ENCODE measurements at regions not wholly inside any gene's neighbourhood (a gene's known extent, or its start where the extent isn't known, plus 50 kb on each side); places are given as distances from the start of the nearest gene placed in this dataset.

- Histone ChIP-seq H3K4me3 (ENCODE audit: low read depth in 1 of 3, low read length in 3 of 3) (no peak overlapping the region), H3K36me3 (ENCODE audit: control insufficient read depth in 4 of 4, insufficient read depth in 3 of 4, low read depth in 1 of 4, low read length in 3 of 4) (no peaks in the 10 kb centered on the region), H3K9ac (ENCODE audit: low read depth in 1 of 2, low read length in 2 of 2) (no peak overlapping the region), H3K9me3 (ENCODE audit: control insufficient read depth in 4 of 4, low read length in 3 of 4) (no peaks in the 10 kb centered on the region), H3K27me3 (ENCODE audit: control insufficient read depth in 4 of 4, insufficient read depth in 4 of 4, low read length in 3 of 4) (peaks cover 0 to 2% (median 0%) of the 10 kb centered on the region in 4 donors), H3K4me1 (ENCODE audit: control insufficient read depth in 4 of 4, insufficient read depth in 4 of 4, low read length in 3 of 4) (no peaks in the 10 kb centered on the region), H3K27ac (ENCODE audit: low read depth in 1 of 2, low read length in 2 of 2) (no peak overlapping the region)
- WGBS = 0% methylated on average over 1 of the region's 1 CpG
- DNase-seq (ENCODE audit: low spot score) = no peak
- TF ChIP-seq RXRA (IDR thresholded peaks at IDR 0.05) = no peak
- TF ChIP-seq, protein P1, sequence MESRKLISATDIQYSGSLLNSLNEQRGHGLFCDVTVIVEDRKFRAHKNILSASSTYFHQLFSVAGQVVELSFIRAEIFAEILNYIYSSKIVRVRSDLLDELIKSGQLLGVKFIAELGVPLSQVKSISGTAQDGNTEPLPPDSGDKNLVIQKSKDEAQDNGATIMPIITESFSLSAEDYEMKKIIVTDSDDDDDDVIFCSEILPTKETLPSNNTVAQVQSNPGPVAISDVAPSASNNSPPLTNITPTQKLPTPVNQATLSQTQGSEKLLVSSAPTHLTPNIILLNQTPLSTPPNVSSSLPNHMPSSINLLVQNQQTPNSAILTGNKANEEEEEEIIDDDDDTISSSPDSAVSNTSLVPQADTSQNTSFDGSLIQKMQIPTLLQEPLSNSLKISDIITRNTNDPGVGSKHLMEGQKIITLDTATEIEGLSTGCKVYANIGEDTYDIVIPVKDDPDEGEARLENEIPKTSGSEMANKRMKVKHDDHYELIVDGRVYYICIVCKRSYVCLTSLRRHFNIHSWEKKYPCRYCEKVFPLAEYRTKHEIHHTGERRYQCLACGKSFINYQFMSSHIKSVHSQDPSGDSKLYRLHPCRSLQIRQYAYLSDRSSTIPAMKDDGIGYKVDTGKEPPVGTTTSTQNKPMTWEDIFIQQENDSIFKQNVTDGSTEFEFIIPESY (IDR thresholded peaks at IDR 0.05) = no peak
- no peak for TF ChIP-seq YY1 (IDR thresholded peaks at IDR 0.05)
- no peak for TF ChIP-seq FOXA1 (IDR thresholded peaks at IDR 0.05)
- no peak for TF ChIP-seq JUND (IDR thresholded peaks at IDR 0.05)
- no peak for TF ChIP-seq FOXA2 (IDR thresholded peaks at IDR 0.05)
- TF ChIP-seq, protein P2, sequence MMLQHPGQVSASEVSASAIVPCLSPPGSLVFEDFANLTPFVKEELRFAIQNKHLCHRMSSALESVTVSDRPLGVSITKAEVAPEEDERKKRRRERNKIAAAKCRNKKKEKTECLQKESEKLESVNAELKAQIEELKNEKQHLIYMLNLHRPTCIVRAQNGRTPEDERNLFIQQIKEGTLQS (IDR thresholded peaks at IDR 0.05) = no peak
- no peak for TF ChIP-seq HNF4G (IDR thresholded peaks at IDR 0.05)
- TF ChIP-seq, protein P3, sequence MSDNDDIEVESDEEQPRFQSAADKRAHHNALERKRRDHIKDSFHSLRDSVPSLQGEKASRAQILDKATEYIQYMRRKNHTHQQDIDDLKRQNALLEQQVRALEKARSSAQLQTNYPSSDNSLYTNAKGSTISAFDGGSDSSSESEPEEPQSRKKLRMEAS (IDR thresholded peaks at IDR 0.05) = no peak
- TF ChIP-seq NR2F2 (IDR thresholded peaks at IDR 0.05) = no peak
- no peak for TF ChIP-seq CTCF (IDR thresholded peaks at IDR 0.05; ENCODE audit: low read depth, low read length, missing input control)
- TF ChIP-seq HNF4A (conservative IDR thresholded peaks at IDR 0.05) = no peak
- TF ChIP-seq, protein P4, sequence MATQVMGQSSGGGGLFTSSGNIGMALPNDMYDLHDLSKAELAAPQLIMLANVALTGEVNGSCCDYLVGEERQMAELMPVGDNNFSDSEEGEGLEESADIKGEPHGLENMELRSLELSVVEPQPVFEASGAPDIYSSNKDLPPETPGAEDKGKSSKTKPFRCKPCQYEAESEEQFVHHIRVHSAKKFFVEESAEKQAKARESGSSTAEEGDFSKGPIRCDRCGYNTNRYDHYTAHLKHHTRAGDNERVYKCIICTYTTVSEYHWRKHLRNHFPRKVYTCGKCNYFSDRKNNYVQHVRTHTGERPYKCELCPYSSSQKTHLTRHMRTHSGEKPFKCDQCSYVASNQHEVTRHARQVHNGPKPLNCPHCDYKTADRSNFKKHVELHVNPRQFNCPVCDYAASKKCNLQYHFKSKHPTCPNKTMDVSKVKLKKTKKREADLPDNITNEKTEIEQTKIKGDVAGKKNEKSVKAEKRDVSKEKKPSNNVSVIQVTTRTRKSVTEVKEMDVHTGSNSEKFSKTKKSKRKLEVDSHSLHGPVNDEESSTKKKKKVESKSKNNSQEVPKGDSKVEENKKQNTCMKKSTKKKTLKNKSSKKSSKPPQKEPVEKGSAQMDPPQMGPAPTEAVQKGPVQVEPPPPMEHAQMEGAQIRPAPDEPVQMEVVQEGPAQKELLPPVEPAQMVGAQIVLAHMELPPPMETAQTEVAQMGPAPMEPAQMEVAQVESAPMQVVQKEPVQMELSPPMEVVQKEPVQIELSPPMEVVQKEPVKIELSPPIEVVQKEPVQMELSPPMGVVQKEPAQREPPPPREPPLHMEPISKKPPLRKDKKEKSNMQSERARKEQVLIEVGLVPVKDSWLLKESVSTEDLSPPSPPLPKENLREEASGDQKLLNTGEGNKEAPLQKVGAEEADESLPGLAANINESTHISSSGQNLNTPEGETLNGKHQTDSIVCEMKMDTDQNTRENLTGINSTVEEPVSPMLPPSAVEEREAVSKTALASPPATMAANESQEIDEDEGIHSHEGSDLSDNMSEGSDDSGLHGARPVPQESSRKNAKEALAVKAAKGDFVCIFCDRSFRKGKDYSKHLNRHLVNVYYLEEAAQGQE (IDR thresholded peaks at IDR 0.05) = no peak
- no peak for TF ChIP-seq EGR1 (IDR thresholded peaks at IDR 0.05; ENCODE audit: low read depth in 2 of 2)
- TF ChIP-seq SP1 (IDR thresholded peaks at IDR 0.05) = no peak
Observed at GRCh38 chrX:16022580-16023200, 100.7 kb upstream of the GRPR start.

- Histone ChIP-seq H3K9ac (ENCODE audit: low read depth in 1 of 2, low read length in 2 of 2) (no peak overlapping the region), H3K4me3 (ENCODE audit: low read depth in 1 of 3, low read length in 3 of 3) (no peak overlapping the region), H3K4me1 (ENCODE audit: control insufficient read depth in 4 of 4, insufficient read depth in 4 of 4, low read length in 3 of 4) (no peaks in the 10 kb centered on the region), H3K9me3 (ENCODE audit: control insufficient read depth in 4 of 4, low read length in 3 of 4) (no peaks in the 10 kb centered on the region), H3K27ac (ENCODE audit: low read depth in 1 of 2, low read length in 2 of 2) (no peak overlapping the region), H3K36me3 (ENCODE audit: control insufficient read depth in 4 of 4, insufficient read depth in 3 of 4, low read depth in 1 of 4, low read length in 3 of 4) (no peaks in the 10 kb centered on the region), H3K27me3 (ENCODE audit: control insufficient read depth in 4 of 4, insufficient read depth in 4 of 4, low read length in 3 of 4) (no peaks in the 10 kb centered on the region)
- DNase-seq (ENCODE audit: low spot score) = no peak
- TF ChIP-seq, protein P4 (IDR thresholded peaks at IDR 0.05) = no peak
- TF ChIP-seq RXRA (IDR thresholded peaks at IDR 0.05) (no peak), NR2F2 (IDR thresholded peaks at IDR 0.05) (no peak), SP1 (IDR thresholded peaks at IDR 0.05) (no peak), RAD21 (IDR thresholded peaks at IDR 0.05) (no peak), YY1 (IDR thresholded peaks at IDR 0.05) (no peak), TAF1 (conservative IDR thresholded peaks at IDR 0.05) (no peak), EGR1 (IDR thresholded peaks at IDR 0.05; ENCODE audit: low read depth in 2 of 2) (no peak), FOXA2 (IDR thresholded peaks at IDR 0.05) (no peak)
- TF ChIP-seq, protein P3 (IDR thresholded peaks at IDR 0.05) = no peak
- TF ChIP-seq, protein P1 (IDR thresholded peaks at IDR 0.05) = no peak
Observed at GRCh38 chrX:16018291-16018690, 105.1 kb upstream of the GRPR start.

Measured in liver (tissue), 8 donors.